Pancreas (tissue), 10 donors: ENCODE measurements at regions not wholly inside any gene's neighbourhood (a gene's known extent, or its start where the extent isn't known, plus 50 kb on each side); places are given as distances from the start of the nearest gene placed in this dataset.

Source experiments
- ATAC-seq, 4 donors: fragments of 200-7000 bp; cut with Tn5 transposase; one replicate each; pipeline versions ENCODE4 v1.8.0 to v1.9.1; 2020; ENCODE audit warnings: mild to moderate bottlenecking in 4 of 4, moderate library complexity in 4 of 4
- DNase-seq, 6 donors: peaks; one replicate each; pipeline ENCODE4 v3.0.0-alpha.2; 2020
- FAIRE-seq: peaks from 2 replicates; lab custom pipeline; 2012; peaks lifted over from hg19 to GRCh38; lab: Jason Lieb, UNC
- H3K27ac ChIP-seq, 4 donors: fragments of 200-600 bp; sonication (generic); 1 replicate in 3 of 4; 2 replicates in 1 of 4; pipeline versions ENCODE4 v1.5.0 to v1.8.0; 2020
- H3K27me3 ChIP-seq, 4 donors: fragments of 200-600 bp; one replicate each; pipeline ENCODE4 v1.8.0; 2021
- H3K36me3 ChIP-seq, 3 donors: fragments of 200-600 bp; sonication (generic) in 1 of 3; one replicate each; pipeline versions ENCODE4 v1.5.0 to v1.8.0; 2020 to 2021
- H3K4me1 ChIP-seq, 3 donors: fragments of 200-600 bp; one replicate each; pipeline ENCODE4 v1.8.0; 2021
- H3K4me3 ChIP-seq, 4 donors: fragments of 200-600 bp; sonication (generic) in 2 of 4; one replicate each; pipeline versions ENCODE4 v1.5.0 to v1.8.0; 2020 to 2021
- H3K9me3 ChIP-seq, 4 donors: fragments of 200-600 bp; one replicate each; pipeline ENCODE4 v1.8.0; 2021
- CTCF ChIP-seq, 4 donors: fragments of 200-600 bp; sonication (generic) in 3 of 4; IDR thresholded peaks; one replicate each; pipeline versions ENCODE4 v1.5.0 to v1.8.0; 2021; ENCODE audit warnings: antibody characterized with exemption in 4 of 4
- WGBS, 2 donors: extraction: QIAGEN DNeasy Blood & Tissue Kit; methylation state at CpG; one replicate each; pipeline ENCODE4 v1.1.7; 2013; 5-methylcytosine and 5-hydroxymethylcytosine counted together
- intact Hi-C, 3 donors: fragments of 100-400 bp; cut with DNase I; formaldehyde crosslinking; loops; one replicate each; pipeline versions ENCODE4 v1.11.1 to v1.14.2; 2022
- donor health status: healthy with polysubstance abuse.
- donor health status: DM: no; HTN: no; CAD: no; lungs with moderate emphysema.
- donor health status: DM: no; HTN: no; CAD: no.
- donor health status: control.
- donor health status: control.
- donor health status: Bipolar disorder and iron deficiency.
- donor health status: DM: yes; HTN: yes; CAD: no.
- donor health status: DM: no; HTN: no; CAD: no.
- donor health status: DM: no; HTN: no; CAD: no.
- donor health status: DM: yes; HTN: yes; CAD: no.

- intact Hi-C loops = no loop called here
- Histone ChIP-seq H3K27ac (no peak overlapping the region), H3K9me3 (no peaks in the 10 kb centered on the region), H3K4me1 (peaks cover 5 to 14% (median 8%) of the 10 kb centered on the region in 3 donors), H3K4me3 (no peak overlapping the region), H3K27me3 (no peaks in the 10 kb centered on the region), H3K36me3 (no peaks in the 10 kb centered on the region)
- WGBS, 2 donors = 69% methylated on average over 2 of the region's 2 CpGs
- no peak for FAIRE-seq
- ATAC-seq = no peak
- no peak for TF ChIP-seq CTCF (IDR thresholded peaks at IDR 0.05)
- no peak for DNase-seq
Observed at GRCh38 chr3:139198929-139199328, 144.9 kb upstream of the MRPS22 start.

- intact Hi-C loops = no loop called here
Observed at GRCh38 chr3:139199421-139200010, 144.3 kb upstream of the MRPS22 start.

GRCh38 chr3:139201446-139202225 is 142.2 kb upstream of the MRPS22 start:
- no peaks in the 10 kb centered on the region for H3K9me3 ChIP-seq
- no peaks in the 10 kb centered on the region for H3K27me3 ChIP-seq
- no peaks in the 10 kb centered on the region for H3K36me3 ChIP-seq
- 77 to 78% methylated on average over 7 of the region's 7 CpGs for WGBS, 2 donors
- no peak overlapping the region for H3K27ac ChIP-seq
- intact Hi-C loops = no loop called here
- DNase-seq (no peak), FAIRE-seq (no peak), ATAC-seq (peak in 1 of 4 donors; percentile 28)
- no peak for TF ChIP-seq CTCF (IDR thresholded peaks at IDR 0.05)
- no peak overlapping the region for H3K4me3 ChIP-seq
- H3K4me1 ChIP-seq = peaks cover 5 to 14% (median 8%) of the 10 kb centered on the region in 3 donors

More at GRCh38 chr3:139199421-139200010, 144.3 kb upstream of the MRPS22 start:
- Histone ChIP-seq H3K4me1 (peaks cover 5 to 14% (median 8%) of the 10 kb centered on the region in 3 donors), H3K27ac (peak overlapping the region in 1 of 4 donors; percentile 32), H3K4me3 (no peak overlapping the region), H3K9me3 (no peaks in the 10 kb centered on the region), H3K27me3 (no peaks in the 10 kb centered on the region), H3K36me3 (no peaks in the 10 kb centered on the region)
- FAIRE-seq = no peak
- WGBS, 2 donors = 25 to 27% methylated on average over 3 of the region's 3 CpGs
- no peak for DNase-seq
- ATAC-seq = peak in 2 of 4 donors; percentile 14 to 15
- no peak for TF ChIP-seq CTCF (IDR thresholded peaks at IDR 0.05)

GRCh38 chr3:139202226-139202958 is 141.4 kb upstream of the MRPS22 start:
- H3K36me3 ChIP-seq = no peaks in the 10 kb centered on the region
- no peak overlapping the region for H3K4me3 ChIP-seq
- no peak for FAIRE-seq
- intact Hi-C loops = no loop called here
- peak in 5 of 6 donors; percentile 66 to 77 (median 74) for DNase-seq
- TF ChIP-seq CTCF (IDR thresholded peaks at IDR 0.05) = no peak
- no peaks in the 10 kb centered on the region for H3K27me3 ChIP-seq
- H3K9me3 ChIP-seq = no peaks in the 10 kb centered on the region
- no peak overlapping the region for H3K27ac ChIP-seq
- 32 to 42% methylated on average over 5 of the region's 5 CpGs for WGBS, 2 donors
- H3K4me1 ChIP-seq = peaks cover 5 to 14% (median 8%) of the 10 kb centered on the region in 3 donors
- peak; percentile 89 to 95 (median 91) for ATAC-seq
